IMR-90 (cell line): ENCODE measurements at regions not wholly inside any gene's neighbourhood (a gene's known extent, or its start where the extent isn't known, plus 50 kb on each side); places are given as distances from the start of the nearest gene placed in this dataset.

ENCODE experiments used
- ATAC-seq: fragments of 200-7000 bp; cut with Tn5 transposase; 2 replicates; pipeline ENCODE4 v1.9.1; 2020; ENCODE audit warnings: low read depth, mild to moderate bottlenecking, moderate library complexity
- BruUV-seq: library from RNA; stranded (reverse); fragments of 400-500 nt; replicated peaks from 2 replicates; lab custom pipeline; 2021; lab: Mats Ljungman, UMichigan
- CTCF ChIA-PET: fragments of 300-600 bp; formaldehyde crosslinking; extraction: SDS; loops from one replicate; lab custom pipeline; 2021; ENCODE audit warnings: antibody characterized with exemption; lab: Yijun Ruan, JAX
- POLR2A ChIA-PET: fragments of 300-600 bp; sonication (Branson Sonifier 250); formaldehyde crosslinking; loops from one replicate; lab custom pipeline; 2022; ENCODE audit warnings: antibody characterized with exemption; ENCODE audit not compliant: unreplicated experiment; lab: Charles Lee
- DNase-seq: peaks from one replicate; pipeline ENCODE4 v3.0.0; 2013
- H2AFZ ChIP-seq: replicated peaks from 2 replicates; pipeline ENCODE3; 2013; ENCODE audit warnings: low read length, mild to moderate bottlenecking; ENCODE audit not compliant: poor library complexity
- H2AK5ac ChIP-seq: 2 replicates; pipeline ENCODE4 v1.6.1; 2013; ENCODE audit warnings: low read depth, low read length, inconsistent platforms
- H2AK9ac ChIP-seq: replicated peaks from 2 replicates; pipeline ENCODE3; 2013; ENCODE audit warnings: mild to moderate bottlenecking, low read depth, low read length, moderate library complexity; ENCODE audit not compliant: poor library complexity
- H2BK120ac ChIP-seq: 2 replicates; pipeline ENCODE4 v1.6.1; 2013; ENCODE audit warnings: low read depth, low read length, inconsistent platforms
- H2BK15ac ChIP-seq: 3 replicates; pipeline ENCODE4 v1.6.1; 2013; ENCODE audit warnings: low read depth, low read length, inconsistent platforms
- H2BK20ac ChIP-seq: 2 replicates; pipeline ENCODE4 v1.6.1; 2013; ENCODE audit warnings: low read depth, mild to moderate bottlenecking, inconsistent platforms, low read length, moderate library complexity
- H2BK5ac ChIP-seq: 2 replicates; pipeline ENCODE4 v1.6.1; 2013; ENCODE audit warnings: mild to moderate bottlenecking, low read depth, low read length, inconsistent platforms; ENCODE audit not compliant: poor library complexity, severe bottlenecking
- H3K14ac ChIP-seq: replicated peaks from 2 replicates; pipeline ENCODE4 v1.6.1; 2013; ENCODE audit warnings: low read depth, low read length, inconsistent platforms
- H3K18ac ChIP-seq: 2 replicates; pipeline ENCODE4 v1.6.1; 2013; ENCODE audit warnings: low read depth, low read length, control low read depth
- H3K23ac ChIP-seq: 2 replicates; pipeline ENCODE4 v1.6.1; 2013; ENCODE audit warnings: low read depth, low read length, inconsistent platforms
- H3K27ac ChIP-seq: 2 replicates; pipeline ENCODE4 v1.5.1; 2013; ENCODE audit warnings: mild to moderate bottlenecking, control low read depth, low read length; ENCODE audit not compliant: insufficient read depth
- H3K27me3 ChIP-seq: 2 replicates; pipeline ENCODE4 v1.6.1; 2013; ENCODE audit warnings: low read length; ENCODE audit not compliant: control insufficient read depth, insufficient read depth
- H3K36me3 ChIP-seq: 2 replicates; pipeline ENCODE4 v1.6.1; 2013; ENCODE audit warnings: low read length, mixed read lengths; ENCODE audit not compliant: control insufficient read depth, insufficient read depth
- H3K4ac ChIP-seq: 2 replicates; pipeline ENCODE4 v1.6.1; 2013; ENCODE audit warnings: low read depth, low read length, inconsistent platforms
- H3K4me1 ChIP-seq: 2 replicates; pipeline ENCODE4 v1.6.1; 2013; ENCODE audit warnings: low read length, mixed read lengths; ENCODE audit not compliant: control insufficient read depth, insufficient read depth
- H3K4me2 ChIP-seq: 2 replicates; pipeline ENCODE4 v1.6.1; 2013; ENCODE audit warnings: low read depth, mild to moderate bottlenecking, control low read depth, low read length, moderate library complexity
- H3K4me3 ChIP-seq: 2 replicates; pipeline ENCODE4 v1.5.1; 2013; ENCODE audit warnings: low read depth, mild to moderate bottlenecking, control low read depth, low read length, moderate library complexity; ENCODE audit not compliant: insufficient read depth
- H3K56ac ChIP-seq: 2 replicates; pipeline ENCODE4 v1.6.1; 2013; ENCODE audit warnings: low read length, inconsistent platforms; ENCODE audit not compliant: insufficient read depth; ENCODE audit errors: extremely low read depth
- H3K79me1 ChIP-seq, 2 experiments: 2 replicates each; pipeline ENCODE4 v1.6.1; 2013; ENCODE audit warnings: low read length in 2 of 2, inconsistent platforms in 1 of 2, low read depth in 1 of 2
- H3K9ac ChIP-seq: 2 replicates; pipeline ENCODE4 v1.6.1; 2013; ENCODE audit warnings: low read depth, low read length, control low read depth
- H3K9me1 ChIP-seq: 2 replicates; pipeline ENCODE4 v1.6.1; 2013; ENCODE audit warnings: low read length, inconsistent platforms; ENCODE audit not compliant: insufficient read depth
- H3K9me3 ChIP-seq: 2 replicates; pipeline ENCODE4 v1.6.1; 2013; ENCODE audit warnings: low read length; ENCODE audit not compliant: control insufficient read depth, insufficient read depth
- H4K20me1 ChIP-seq: 2 replicates; pipeline ENCODE4 v1.6.1; 2013; ENCODE audit warnings: low read length, inconsistent platforms; ENCODE audit not compliant: insufficient read depth
- H4K5ac ChIP-seq: 2 replicates; pipeline ENCODE4 v1.6.1; 2013; ENCODE audit warnings: mild to moderate bottlenecking, low read depth, low read length, control low read depth
- H4K8ac ChIP-seq, 2 experiments: 2 replicates each; pipeline ENCODE4 v1.6.1; 2013; ENCODE audit warnings: low read depth in 2 of 2, low read length in 2 of 2, control low read depth in 1 of 2, inconsistent platforms in 1 of 2
- H4K91ac ChIP-seq: 2 replicates; pipeline ENCODE4 v1.6.1; 2013; ENCODE audit warnings: low read depth, low read length, inconsistent platforms; ENCODE audit not compliant: insufficient read depth
- BHLHE40 ChIP-seq: fragments of 150-350 bp; IDR thresholded peaks from 2 replicates; pipeline ENCODE4 v1.6.1; 2016; ENCODE audit warnings: mild to moderate bottlenecking, low read depth, low read length
- CEBPB ChIP-seq: IDR thresholded peaks from 2 replicates; pipeline ENCODE4 v1.6.1; 2012; ENCODE audit warnings: low read depth, low read length, improper control_type of control experiment
- CHD1 ChIP-seq: IDR thresholded peaks from 2 replicates; pipeline ENCODE4 v1.6.1; 2012; ENCODE audit warnings: low read depth, low read length, improper control_type of control experiment
- MXI1 ChIP-seq: IDR thresholded peaks from 2 replicates; pipeline ENCODE4 v1.6.1; 2012; ENCODE audit warnings: low read depth, mild to moderate bottlenecking, low read length, moderate library complexity, borderline replicate concordance
- POLR2A ChIP-seq: IDR thresholded peaks from 2 replicates; pipeline ENCODE4 v1.6.1; 2012; ENCODE audit warnings: mild to moderate bottlenecking, low read depth, low read length
- RFX5 ChIP-seq: IDR thresholded peaks from 2 replicates; pipeline ENCODE4 v1.8.0; 2012; ENCODE audit warnings: low read depth, mild to moderate bottlenecking, low read length, moderate library complexity
- SMC3 ChIP-seq: fragments of 150-350 bp; IDR thresholded peaks from 2 replicates; pipeline ENCODE4 v1.6.1; 2016; ENCODE audit warnings: low read depth, mild to moderate bottlenecking, antibody characterized with exemption, low read length, moderate library complexity
- WGBS, 2 experiments: methylation state at CpG; one replicate each; pipeline versions ENCODE4 v1.1.5 to v1.1.7; 2013; ENCODE audit warnings: missing lambda C conversion rate in 2 of 2; ENCODE audit not compliant: insufficient read length in 1 of 2; ENCODE audit errors: extremely low coverage in 2 of 2; 5-methylcytosine and 5-hydroxymethylcytosine counted together
- dilution Hi-C: fragments of 300-500 bp; cut with HindIII; formaldehyde crosslinking; loops from one replicate; pipeline ENCODE4 v1.14.3; 2018; ENCODE audit warnings: low sequenced_read_pairs; ENCODE audit not compliant: unreplicated experiment
- in situ Hi-C: fragments of 300-500 bp; cut with MboI; formaldehyde crosslinking; loops from 3 replicates; pipeline ENCODE4 v1.14.3; 2019; ENCODE audit warnings: low sequenced_read_pairs, inconsistent platforms, mixed read lengths
- intact Hi-C: fragments of 100-400 bp; cut with micrococcal nuclease; formaldehyde crosslinking; loops from 2 replicates; pipeline ENCODE4 v1.10.0; 2022
- TF ChIP-seq, protein P1 (sequence below): fragments of 150-350 bp; IDR thresholded peaks from 2 replicates; pipeline ENCODE4 v1.6.1; 2016; ENCODE audit warnings: low read depth, mild to moderate bottlenecking, low read length, moderate library complexity, borderline replicate concordance

DNA sequence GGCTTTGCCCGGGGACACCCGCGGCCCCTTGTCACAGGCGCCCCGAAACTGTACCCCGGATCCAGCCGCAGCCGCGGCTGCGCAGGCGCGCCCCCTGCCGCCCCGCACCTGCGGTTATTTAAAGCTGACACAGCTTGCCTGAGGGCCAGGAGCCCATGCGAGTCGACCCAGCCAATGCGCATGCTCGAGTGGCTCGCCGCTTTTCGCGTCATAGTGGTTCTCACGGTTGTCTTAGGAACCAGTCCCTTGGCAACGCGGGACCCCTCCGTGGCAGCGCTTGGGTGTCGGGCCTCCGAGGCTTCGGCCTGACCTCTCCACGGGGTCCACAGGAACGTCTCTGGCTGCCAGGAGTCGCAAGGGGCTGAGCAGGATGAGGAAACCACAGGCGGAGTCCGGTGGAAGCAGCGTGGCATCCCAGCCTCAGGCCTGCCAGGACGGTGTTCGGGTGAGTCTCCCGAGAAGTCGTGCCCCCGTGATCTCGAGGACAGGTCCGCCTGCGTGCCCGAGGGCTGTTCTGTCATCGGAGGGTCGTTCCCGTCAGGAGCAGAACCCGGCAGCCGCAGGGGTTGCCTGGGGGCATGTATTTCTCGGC, 716.9 kb downstream of the KCNJ18 start:
- no peaks in the 10 kb centered on the region for H3K9me1 ChIP-seq
- no peak overlapping the region for H3K27ac ChIP-seq
- H3K36me3 ChIP-seq: no peaks in the 10 kb centered on the region
- H4K91ac ChIP-seq: no peak overlapping the region
- ATAC-seq (no peak), DNase-seq (no peak)
- no peak overlapping the region for H3K14ac ChIP-seq
- TF ChIP-seq RFX5: no peak
- TF ChIP-seq POLR2A: no peak
- no peak for TF ChIP-seq BHLHE40
- TF ChIP-seq CHD1: no peak
- TF ChIP-seq SMC3: no peak
- TF ChIP-seq MXI1: no peak
- TF ChIP-seq CEBPB: no peak
- TF ChIP-seq, protein P1, sequence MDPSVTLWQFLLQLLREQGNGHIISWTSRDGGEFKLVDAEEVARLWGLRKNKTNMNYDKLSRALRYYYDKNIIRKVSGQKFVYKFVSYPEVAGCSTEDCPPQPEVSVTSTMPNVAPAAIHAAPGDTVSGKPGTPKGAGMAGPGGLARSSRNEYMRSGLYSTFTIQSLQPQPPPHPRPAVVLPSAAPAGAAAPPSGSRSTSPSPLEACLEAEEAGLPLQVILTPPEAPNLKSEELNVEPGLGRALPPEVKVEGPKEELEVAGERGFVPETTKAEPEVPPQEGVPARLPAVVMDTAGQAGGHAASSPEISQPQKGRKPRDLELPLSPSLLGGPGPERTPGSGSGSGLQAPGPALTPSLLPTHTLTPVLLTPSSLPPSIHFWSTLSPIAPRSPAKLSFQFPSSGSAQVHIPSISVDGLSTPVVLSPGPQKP: no peak
- intact Hi-C loops: no loop called here
- H2AFZ ChIP-seq: no peak overlapping the region
- no peaks in the 10 kb centered on the region for H3K27me3 ChIP-seq
- no peak overlapping the region for H3K4me2 ChIP-seq
- ChIA-PET CTCF (no interaction called here), POLR2A (no interaction called here)
- peaks cover 35% of the 10 kb centered on the region for H3K9me3 ChIP-seq
- BruUV-seq: no TSS peak
- no peak overlapping the region for H2BK120ac ChIP-seq
- H3K56ac ChIP-seq: no peak overlapping the region
- no peak overlapping the region for H3K23ac ChIP-seq
- no peak overlapping the region for H2AK5ac ChIP-seq
- no peak overlapping the region for H2AK9ac ChIP-seq
- no peak overlapping the region for H3K4ac ChIP-seq
- H4K20me1 ChIP-seq: no peaks in the 10 kb centered on the region
- WGBS, 2 experiments: 88% methylated on average over 18 of the region's 52 CpGs; no CpG with 5 or more reads in 1 of the 2 experiments
- dilution Hi-C loops: no loop called here
- no peak overlapping the region for H4K5ac ChIP-seq
- no peak overlapping the region for H3K9ac ChIP-seq
- no peak overlapping the region for H4K8ac ChIP-seq
- H3K4me3 ChIP-seq: no peak overlapping the region
- H2BK5ac ChIP-seq: no peak overlapping the region
- no peak overlapping the region for H3K18ac ChIP-seq
- H2BK20ac ChIP-seq: no peak overlapping the region
- no peaks in the 10 kb centered on the region for H3K4me1 ChIP-seq
- no peak overlapping the region for H2BK15ac ChIP-seq
- H3K79me1 ChIP-seq: no peaks in the 10 kb centered on the region
- in situ Hi-C loops: no loop called here
